Right cardiac atrium (tissue), 5 donors: ENCODE measurements at regions not wholly inside any gene's neighbourhood (a gene's known extent, or its start where the extent isn't known, plus 50 kb on each side); places are given as distances from the start of the nearest gene placed in this dataset.

Source experiments
- ATAC-seq, 2 donors: fragments of 200-7000 bp; cut with Tn5 transposase; one replicate each; pipeline versions ENCODE4 v1.8.0 to v1.9.1; 2020; ENCODE audit warnings: moderate library complexity in 2 of 2, mild to moderate bottlenecking in 1 of 2
- DNase-seq, 3 donors: peaks; one replicate each; pipeline ENCODE4 v3.0.0-alpha.2; 2020
- H3K27ac ChIP-seq: one replicate; pipeline ENCODE4 v1.5.1; 2013; ENCODE audit warnings: mild to moderate bottlenecking, low read length, control low read depth, moderate library complexity
- H3K27me3 ChIP-seq: one replicate; pipeline ENCODE4 v1.6.1; 2013; ENCODE audit not compliant: control insufficient read depth, insufficient read depth
- H3K4me1 ChIP-seq: one replicate; pipeline ENCODE4 v1.6.1; 2013; ENCODE audit warnings: low read length; ENCODE audit not compliant: control insufficient read depth, insufficient read depth
- H3K4me3 ChIP-seq: one replicate; pipeline ENCODE4 v1.5.1; 2013; ENCODE audit warnings: low read length, control low read depth
- H3K9me3 ChIP-seq: one replicate; pipeline ENCODE4 v1.6.1; 2013; ENCODE audit warnings: low read length; ENCODE audit not compliant: control insufficient read depth
- WGBS: extraction: QIAGEN DNeasy Blood & Tissue Kit; methylation state at CpG from one replicate; pipeline ENCODE4 v1.1.7; 2013; 5-methylcytosine and 5-hydroxymethylcytosine counted together
- intact Hi-C, 4 donors: fragments of 100-400 bp; cut with DNase I; formaldehyde crosslinking; loops; one replicate each; pipeline versions ENCODE4 v1.11.0 to v1.14.0; 2022 to 2023
- donor health status: healthy with polysubstance abuse.
- donor health status: DM: no; HTN: yes; CAD: no.
- donor health status: DM: no; HTN: no; CAD: no.
- donor health status: DM: no; HTN: yes; CAD: no; lungs with severe emphysema.
- donor health status: DM: yes; HTN: yes; CAD: no.

DNA sequence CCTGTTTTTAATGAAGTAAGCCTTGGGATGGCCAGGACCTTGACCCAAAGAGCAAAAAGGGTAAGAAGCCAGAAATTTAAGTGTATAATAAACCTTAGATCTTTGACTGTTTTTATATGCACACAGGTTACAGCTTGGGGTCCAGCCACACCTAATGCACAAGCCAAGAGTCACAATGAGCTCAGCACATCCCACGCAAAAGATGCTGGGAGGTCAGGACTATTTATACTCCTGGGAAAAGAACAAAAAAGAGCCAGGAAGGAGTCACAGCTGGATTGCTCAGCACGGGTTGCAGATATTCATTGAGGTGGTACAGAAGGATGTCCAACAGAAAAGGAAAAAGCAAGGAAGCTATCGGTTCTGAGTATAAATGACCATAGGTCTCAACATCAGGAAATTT lies 536.3 kb downstream of the NTRK3 start:
- Histone ChIP-seq H3K4me1 (no peaks in the 10 kb centered on the region), H3K9me3 (no peaks in the 10 kb centered on the region), H3K27ac (no peak overlapping the region), H3K4me3 (no peak overlapping the region), H3K27me3 (no peaks in the 10 kb centered on the region)
- intact Hi-C loops: no loop called here
- no peak for DNase-seq
- no peak for ATAC-seq
- 67% methylated on average over 3 of the region's 3 CpGs for WGBS

GRCh38 chr15:87716422-87716821 lies 540.1 kb downstream of the NTRK3 start:
- H3K4me1 ChIP-seq: no peaks in the 10 kb centered on the region
- H3K4me3 ChIP-seq: no peak overlapping the region
- intact Hi-C loops: no loop called here
- no peak for ATAC-seq
- DNase-seq: no peak
- no peak overlapping the region for H3K27ac ChIP-seq
- no peaks in the 10 kb centered on the region for H3K9me3 ChIP-seq
- 53% methylated on average over 3 of the region's 3 CpGs for WGBS
- H3K27me3 ChIP-seq: no peaks in the 10 kb centered on the region

DNA sequence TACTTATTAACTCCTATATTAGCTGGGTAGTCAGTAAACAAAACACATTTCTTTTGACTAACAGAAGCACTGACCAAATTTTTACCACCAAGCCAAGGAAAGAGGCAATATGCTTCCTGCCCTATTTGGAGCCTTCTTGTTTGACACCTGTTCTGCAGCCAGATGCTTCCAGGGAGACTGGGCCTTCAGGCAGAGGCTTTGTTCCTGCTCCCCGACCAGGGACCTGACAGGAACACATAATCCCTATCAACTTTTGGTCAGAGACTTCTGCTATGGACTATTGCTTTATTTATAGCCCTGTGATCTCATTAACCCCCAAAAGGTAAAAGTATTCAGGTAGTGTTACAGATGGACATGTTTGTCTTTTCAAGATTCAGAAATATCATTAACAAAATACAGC lies 541.3 kb downstream of the NTRK3 start:
- Histone ChIP-seq H3K4me3 (no peak overlapping the region), H3K4me1 (no peaks in the 10 kb centered on the region), H3K27ac (no peak overlapping the region), H3K9me3 (no peaks in the 10 kb centered on the region), H3K27me3 (no peaks in the 10 kb centered on the region)
- intact Hi-C loops: no loop called here
- 54% methylated on average over 1 of the region's 1 CpG for WGBS
- ATAC-seq (no peak), DNase-seq (no peak)

GRCh38 chr15:87713475-87713879 lies 543.1 kb downstream of the NTRK3 start:
- no peak for ATAC-seq
- no peak overlapping the region for H3K27ac ChIP-seq
- no peaks in the 10 kb centered on the region for H3K4me1 ChIP-seq
- no peak overlapping the region for H3K4me3 ChIP-seq
- H3K9me3 ChIP-seq: no peaks in the 10 kb centered on the region
- 63% methylated on average over 1 of the region's 1 CpG for WGBS
- no peaks in the 10 kb centered on the region for H3K27me3 ChIP-seq
- intact Hi-C loops: no loop called here
- no peak for DNase-seq

- H3K9me3 ChIP-seq: no peaks in the 10 kb centered on the region
- DNase-seq (no peak), ATAC-seq (no peak)
- 37% methylated on average over 2 of the region's 2 CpGs for WGBS
- intact Hi-C loops: no loop called here
- no peak overlapping the region for H3K27ac ChIP-seq
- no peaks in the 10 kb centered on the region for H3K4me1 ChIP-seq
- H3K27me3 ChIP-seq: no peaks in the 10 kb centered on the region
- no peak overlapping the region for H3K4me3 ChIP-seq
Observed at GRCh38 chr15:87712211-87712610, 544.3 kb downstream of the NTRK3 start.

DNA sequence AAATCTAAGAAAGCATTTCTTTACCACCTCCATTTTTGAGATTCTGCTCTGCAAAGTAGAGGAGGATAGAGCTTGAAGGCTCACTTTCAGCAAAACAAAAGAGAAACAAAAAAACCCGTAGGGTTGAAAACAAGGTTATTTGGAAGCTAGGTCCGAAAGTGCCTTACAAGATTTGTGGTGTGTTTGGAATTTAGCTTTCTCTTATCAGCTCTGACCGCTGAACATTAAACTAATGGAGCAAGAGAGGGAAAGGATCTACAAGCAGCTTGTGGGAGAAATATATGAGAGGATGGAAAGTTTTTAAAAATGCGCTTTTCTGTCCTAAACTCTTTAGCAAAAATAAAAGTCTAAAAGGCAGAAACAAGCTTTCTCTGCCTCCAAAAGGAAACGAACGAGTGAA lies 545.5 kb downstream of the NTRK3 start:
- no peak for ATAC-seq
- 53% methylated on average over 6 of the region's 6 CpGs for WGBS
- Histone ChIP-seq H3K4me1 (no peaks in the 10 kb centered on the region), H3K9me3 (no peaks in the 10 kb centered on the region), H3K27ac (no peak overlapping the region), H3K27me3 (no peaks in the 10 kb centered on the region), H3K4me3 (no peak overlapping the region)
- intact Hi-C loops: no loop called here
- no peak for DNase-seq

DNA sequence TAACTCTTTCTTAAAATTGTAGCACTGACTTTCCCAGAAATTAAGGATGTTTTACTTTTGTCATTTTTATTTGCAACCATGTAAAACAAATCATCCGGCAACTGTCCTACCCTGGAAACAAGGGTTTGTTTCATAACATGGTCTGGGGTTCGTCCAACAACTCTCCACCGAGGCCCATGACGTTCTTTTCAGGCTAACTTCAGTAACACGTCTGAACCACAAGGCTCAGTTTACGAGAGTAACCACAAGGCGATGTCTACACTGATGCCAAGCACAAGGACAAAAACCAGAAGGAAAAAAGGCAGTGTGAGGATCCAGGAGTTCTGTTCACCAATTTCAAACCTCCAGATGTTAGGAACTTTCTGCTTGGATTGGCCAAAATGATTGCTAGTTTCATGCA lies 546.1 kb downstream of the NTRK3 start:
- Histone ChIP-seq H3K4me1 (no peaks in the 10 kb centered on the region), H3K27ac (no peak overlapping the region), H3K9me3 (no peaks in the 10 kb centered on the region), H3K27me3 (no peaks in the 10 kb centered on the region), H3K4me3 (no peak overlapping the region)
- intact Hi-C loops: no loop called here
- ATAC-seq (peak; percentile 82 to 89), DNase-seq (peak in 1 of 3 donors; percentile 56)
- 58% methylated on average over 7 of the region's 7 CpGs for WGBS

DNA sequence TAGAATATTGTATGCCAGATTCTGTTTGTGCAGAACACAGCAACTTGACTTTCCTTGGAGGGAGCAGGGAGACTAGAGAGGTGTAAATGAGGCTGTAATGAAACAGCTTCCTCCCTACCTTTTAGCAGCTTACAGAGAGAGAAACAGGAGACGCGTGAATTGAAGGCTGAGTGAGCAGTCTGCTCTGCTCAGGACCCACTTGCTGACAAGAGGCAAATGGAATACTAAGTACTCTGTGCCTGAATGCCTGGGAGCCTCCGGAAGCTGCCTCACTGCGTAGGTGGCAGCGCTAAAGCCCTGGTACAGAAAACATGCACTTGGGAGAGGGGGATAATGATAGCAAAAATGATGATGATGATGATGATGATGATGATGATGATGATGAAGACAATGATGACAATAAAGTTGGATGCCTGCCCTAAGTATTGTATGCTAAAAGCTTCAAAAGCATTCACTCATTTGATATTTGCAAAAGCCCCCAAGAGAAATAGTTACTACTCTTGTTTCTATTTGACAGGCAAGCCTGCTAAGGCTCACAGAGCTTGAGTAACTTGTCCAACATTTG lies 548.9 kb downstream of the NTRK3 start:
- no peak for DNase-seq
- H3K4me1 ChIP-seq: no peaks in the 10 kb centered on the region
- H3K9me3 ChIP-seq: no peaks in the 10 kb centered on the region
- intact Hi-C loops: no loop called here
- WGBS: 46% methylated on average over 5 of the region's 5 CpGs
- no peaks in the 10 kb centered on the region for H3K27me3 ChIP-seq
- H3K4me3 ChIP-seq: no peak overlapping the region
- no peak for ATAC-seq
- H3K27ac ChIP-seq: no peak overlapping the region

- intact Hi-C loops: no loop called here
- Histone ChIP-seq H3K27ac (no peak overlapping the region), H3K9me3 (no peaks in the 10 kb centered on the region), H3K4me1 (no peaks in the 10 kb centered on the region), H3K4me3 (no peak overlapping the region), H3K27me3 (no peaks in the 10 kb centered on the region)
- ATAC-seq (no peak), DNase-seq (no peak)
- 65% methylated on average over 5 of the region's 5 CpGs for WGBS
Observed at GRCh38 chr15:87707071-87707470, 549.5 kb downstream of the NTRK3 start.

GRCh38 chr15:87706001-87706400 lies 550.5 kb downstream of the NTRK3 start:
- H3K4me3 ChIP-seq: no peak overlapping the region
- DNase-seq (no peak), ATAC-seq (no peak)
- H3K4me1 ChIP-seq: no peaks in the 10 kb centered on the region
- no peaks in the 10 kb centered on the region for H3K9me3 ChIP-seq
- no peak overlapping the region for H3K27ac ChIP-seq
- intact Hi-C loops: no loop called here
- no peaks in the 10 kb centered on the region for H3K27me3 ChIP-seq
- WGBS: 89% methylated on average over 1 of the region's 1 CpG

DNA sequence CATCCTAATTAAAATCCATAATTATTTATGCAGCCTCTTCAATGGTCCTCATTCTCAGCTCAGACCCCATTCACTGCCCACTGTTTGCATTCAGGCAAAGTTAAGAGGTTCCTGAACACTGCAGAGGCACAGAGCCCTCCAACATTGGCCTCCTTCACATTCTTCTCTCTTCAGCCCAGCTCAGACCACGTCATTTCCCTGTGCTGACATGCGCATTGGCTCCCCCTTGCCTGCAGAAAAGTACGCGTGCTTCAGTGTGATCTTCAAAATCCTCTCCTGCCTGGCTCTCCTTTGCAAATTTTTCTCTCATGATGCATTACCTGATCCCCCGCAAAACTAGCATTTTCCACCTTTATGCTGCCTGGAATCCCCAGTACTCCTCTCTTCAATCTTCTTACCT lies 552.3 kb downstream of the NTRK3 start:
- Histone ChIP-seq H3K4me1 (no peaks in the 10 kb centered on the region), H3K27me3 (no peaks in the 10 kb centered on the region), H3K27ac (no peak overlapping the region), H3K9me3 (no peaks in the 10 kb centered on the region), H3K4me3 (no peak overlapping the region)
- DNase-seq (no peak), ATAC-seq (no peak)
- intact Hi-C loops: no loop called here
- WGBS: 77% methylated on average over 5 of the region's 5 CpGs
